ENCODE measurements at regions not wholly inside any gene's neighbourhood (a gene's known extent, or its start where the extent isn't known, plus 50 kb on each side); places are given as distances from the start of the nearest gene placed in this dataset.

GRCh38 chr13:74361274-74361673 lies 227.1 kb upstream of the KLF12 start:
- TF ChIP-seq HDAC2 (CRISPR knock-in tag; IDR thresholded peaks at IDR 0.05) (no peak), ZNF34 (CRISPR knock-in tag; IDR thresholded peaks at IDR 0.05; ENCODE audit: borderline replicate concordance) (no peak), FOXM1 (CRISPR knock-in tag; IDR thresholded peaks at IDR 0.05) (no peak), ZNF747 (CRISPR knock-in tag; IDR thresholded peaks at IDR 0.05; ENCODE audit: borderline replicate concordance) (no peak)
